GM12878 (cell line): ENCODE measurements at regions not wholly inside any gene's neighbourhood (a gene's known extent, or its start where the extent isn't known, plus 50 kb on each side); places are given as distances from the start of the nearest gene placed in this dataset.
A peak's percentile ranks its signal among the peaks of the same experiment; 100 is the strongest.

Experiments
- BCL3 ChIP-seq: IDR thresholded peaks from 2 replicates; pipeline ENCODE4 v1.6.1; 2011; ENCODE audit warnings: borderline replicate concordance, low read depth, mild to moderate bottlenecking, moderate library complexity, low read length; ENCODE audit not compliant: insufficient read depth, poor library complexity, severe bottlenecking
- BCLAF1 ChIP-seq: fragments of 450-650 bp; IDR thresholded peaks from 2 replicates; pipeline ENCODE4 v1.6.1; 2017; ENCODE audit warnings: antibody characterized with exemption, mild to moderate bottlenecking, moderate library complexity
- CREM ChIP-seq: IDR thresholded peaks from 2 replicates; pipeline ENCODE4 v1.6.1; 2014; ENCODE audit warnings: antibody characterized with exemption, low read depth
- E4F1 ChIP-seq: fragments of 450-650 bp; IDR thresholded peaks from 2 replicates; pipeline ENCODE4 v1.6.1; 2018; ENCODE audit warnings: borderline replicate concordance, mild to moderate bottlenecking; ENCODE audit not compliant: partially characterized antibody
- EP300 ChIP-seq, 2 experiments: fragments of 150-350 bp in 1 of 2; IDR thresholded peaks; 2 replicates each; pipeline ENCODE4 v1.6.1; 2011 to 2012; ENCODE audit warnings: low read depth in 2 of 2, low read length in 2 of 2, borderline replicate concordance in 1 of 2, improper control_type of control experiment in 1 of 2, inconsistent platforms in 1 of 2; ENCODE audit not compliant: control insufficient read depth in 1 of 2
- GABPA ChIP-seq: IDR thresholded peaks from 2 replicates; pipeline ENCODE4 v1.6.1; 2014; ENCODE audit warnings: antibody characterized with exemption, low read depth, mild to moderate bottlenecking, inconsistent platforms
- GATAD2B ChIP-seq: fragments of 450-650 bp; conservative IDR thresholded peaks from 2 replicates; pipeline ENCODE4 v1.6.1; 2017; ENCODE audit warnings: low read depth, mild to moderate bottlenecking, moderate library complexity
- HSF1 ChIP-seq: fragments of 150-350 bp; IDR thresholded peaks from 2 replicates; pipeline ENCODE4 v1.6.1; 2014; ENCODE audit warnings: mild to moderate bottlenecking, low read depth, low read length
- LARP7 ChIP-seq: fragments of 450-650 bp; IDR thresholded peaks from 2 replicates; pipeline ENCODE4 v1.6.1; 2017; ENCODE audit warnings: mild to moderate bottlenecking
- MTA3 ChIP-seq: IDR thresholded peaks from 2 replicates; pipeline ENCODE4 v1.6.1; 2012; ENCODE audit warnings: low read length, inconsistent platforms, borderline replicate concordance
- NR2C1 ChIP-seq: fragments of 450-650 bp; IDR thresholded peaks from 2 replicates; pipeline ENCODE4 v1.6.1; 2017; ENCODE audit warnings: antibody characterized with exemption, mild to moderate bottlenecking, moderate library complexity
- NR2F1 ChIP-seq: fragments of 450-650 bp; conservative IDR thresholded peaks from 2 replicates; pipeline ENCODE4 v1.6.1; 2017; ENCODE audit warnings: mild to moderate bottlenecking
- POLR2AphosphoS5 ChIP-seq: IDR thresholded peaks from 2 replicates; pipeline ENCODE4 v1.6.1; 2011; ENCODE audit warnings: mild to moderate bottlenecking, low read length, inconsistent platforms
- RUNX3 ChIP-seq: IDR thresholded peaks from 2 replicates; pipeline ENCODE4 v1.6.1; 2012; ENCODE audit warnings: low read length, inconsistent platforms
- SIX5 ChIP-seq: IDR thresholded peaks from 2 replicates; pipeline ENCODE4 v1.6.1; 2011; ENCODE audit warnings: mild to moderate bottlenecking, low read depth, low read length, moderate library complexity; ENCODE audit not compliant: severe bottlenecking
- TBL1XR1 ChIP-seq: IDR thresholded peaks from 2 replicates; pipeline ENCODE4 v1.6.1; 2012; ENCODE audit warnings: low read depth, low read length, improper control_type of control experiment
- TCF3 ChIP-seq: IDR thresholded peaks from 2 replicates; pipeline ENCODE4 v1.6.1; 2012; ENCODE audit warnings: low read depth, mild to moderate bottlenecking, low read length, borderline replicate concordance; ENCODE audit not compliant: insufficient read depth
- ZNF687 ChIP-seq: fragments of 450-650 bp; IDR thresholded peaks from 2 replicates; pipeline ENCODE4 v1.6.1; 2017; ENCODE audit warnings: mild to moderate bottlenecking, moderate library complexity

GRCh38 chr11:95487391-95487790, 256.4 kb upstream of the SESN3 start (continued):
- TF ChIP-seq MTA3 (no peak), NR2C1 (no peak), BCLAF1 (no peak), RUNX3 (peak; percentile 75), TCF3 (peak; percentile 67; the same call in 1 of the 2 replicates), TBL1XR1 (no peak), POLR2AphosphoS5 (no peak), EP300 (IDR thresholded peaks at IDR 0.05; ENCODE audit: borderline replicate concordance in 1 of 2, control insufficient read depth in 1 of 2, low read depth in 2 of 2, low read length in 2 of 2) (peak; percentile 37 to 60; a peak in 1 of 4 replicates), BCL3 (peak; percentile 44), LARP7 (no peak), E4F1 (no peak), NR2F1 (no peak; the same call in 1 of the 2 replicates), SIX5 (no peak), GATAD2B (no peak), CREM (0 out of 2 replicates have a peak, but pooled peaks have one; percentile 10), HSF1 (no peak), ZNF687 (no peak), GABPA (no peak)
